ENCODE measurements at regions not wholly inside any gene's neighbourhood (a gene's known extent, or its start where the extent isn't known, plus 50 kb on each side); places are given as distances from the start of the nearest gene placed in this dataset.
"Not testable (repeated sequence)": the region's sequence is repeated elsewhere in the genome, so short reads cannot be mapped to it uniquely, and the experiment has no call there.

GRCh38 chr3:36077320-36077719, 303.0 kb upstream of the STAC start:
- no peak for DNase-seq (ENCODE audit: low spot score)

- not testable (repeated sequence) for DNase-seq (ENCODE audit: low spot score)
Measured at GRCh38 chr3:36082958-36083357, 297.3 kb upstream of the STAC start.

GRCh38 chr3:36095238-36095637, 285.1 kb upstream of the STAC start:
- no peak for DNase-seq (ENCODE audit: low spot score)

GRCh38 chr3:36097209-36097608, 283.1 kb upstream of the STAC start:
- DNase-seq (ENCODE audit: low spot score), result no peak

GRCh38 chr3:36114353-36114752, 266.0 kb upstream of the STAC start:
- no peak for DNase-seq (ENCODE audit: low spot score)

GRCh38 chr3:36124118-36124796, 256.0 kb upstream of the STAC start:
- DNase-seq (ENCODE audit: low spot score), result peak; percentile 16

GRCh38 chr3:36132214-36132613, 248.1 kb upstream of the STAC start:
- no peak for DNase-seq (ENCODE audit: low spot score)

- no peak for DNase-seq (ENCODE audit: low spot score)
Measured at GRCh38 chr3:36135863-36136262, 244.4 kb upstream of the STAC start.

- DNase-seq (ENCODE audit: low spot score), result no peak
Measured at GRCh38 chr3:36142746-36143145, 237.6 kb upstream of the STAC start.

GRCh38 chr3:36146404-36146803, 233.9 kb upstream of the STAC start:
- DNase-seq (ENCODE audit: low spot score), result no peak

GRCh38 chr3:36147934-36148558, 232.3 kb upstream of the STAC start:
- no peak for DNase-seq (ENCODE audit: low spot score)

GRCh38 chr3:36149447-36149865, 230.8 kb upstream of the STAC start:
- no peak for DNase-seq (ENCODE audit: low spot score)

GRCh38 chr3:36155515-36155914, 224.8 kb upstream of the STAC start:
- no peak for DNase-seq (ENCODE audit: low spot score)

GRCh38 chr3:36164400-36164799, 215.9 kb upstream of the STAC start:
- DNase-seq (ENCODE audit: low spot score), result no peak

- no peak for DNase-seq (ENCODE audit: low spot score)
Measured at GRCh38 chr3:36165509-36166290, 214.6 kb upstream of the STAC start.

GRCh38 chr3:36166477-36166876, 213.8 kb upstream of the STAC start:
- DNase-seq (ENCODE audit: low spot score), result no peak

- DNase-seq (ENCODE audit: low spot score), result peak; percentile 70
Measured at GRCh38 chr3:36172699-36173098, 207.6 kb upstream of the STAC start.

GRCh38 chr3:36175113-36175812, 205.0 kb upstream of the STAC start:
- DNase-seq (ENCODE audit: low spot score), result no peak

GRCh38 chr3:36175916-36176461, 204.3 kb upstream of the STAC start:
- DNase-seq (ENCODE audit: low spot score), result no peak

- no peak for DNase-seq (ENCODE audit: low spot score)
Measured at GRCh38 chr3:36178018-36178417, 202.3 kb upstream of the STAC start.

GRCh38 chr3:36182024-36182423, 198.3 kb upstream of the STAC start:
- no peak for DNase-seq (ENCODE audit: low spot score)

GRCh38 chr3:36187197-36187596, 193.1 kb upstream of the STAC start:
- DNase-seq (ENCODE audit: low spot score), result not testable (repeated sequence)
